GM23338 (cell line): ENCODE measurements at regions not wholly inside any gene's neighbourhood (a gene's known extent, or its start where the extent isn't known, plus 50 kb on each side); places are given as distances from the start of the nearest gene placed in this dataset.

Experiments
- ATAC-seq: fragments of 200-7000 bp; cut with Tn5 transposase; 3 replicates; pipeline ENCODE4 v1.9.1; 2020
- DNase-seq: peaks from one replicate; pipeline ENCODE4 v3.0.0-alpha.2; 2015; ENCODE audit warnings: low spot score
- H2AFZ ChIP-seq: fragments of 200-600 bp; sonication (generic); 2 replicates; pipeline ENCODE4 v1.8.0; 2016; ENCODE audit warnings: antibody characterized with exemption, mild to moderate bottlenecking, moderate library complexity
- H3F3A ChIP-seq: fragments of 200-600 bp; sonication (generic); replicated peaks from 2 replicates; pipeline ENCODE4 v1.8.0; 2017; ENCODE audit warnings: antibody characterized with exemption, mixed run types, low read depth
- H3K27ac ChIP-seq: fragments of 200-600 bp; sonication (generic); 2 replicates; pipeline ENCODE4 v1.6.1; 2016; ENCODE audit warnings: low read depth
- H3K27me3 ChIP-seq: fragments of 200-600 bp; sonication (generic); 2 replicates; pipeline ENCODE4 v1.8.0; 2016; ENCODE audit warnings: mild to moderate bottlenecking, mixed run types, moderate library complexity; ENCODE audit not compliant: insufficient read depth
- H3K36me3 ChIP-seq: fragments of 200-600 bp; sonication (generic); 2 replicates; pipeline ENCODE4 v1.8.0; 2016; ENCODE audit warnings: mild to moderate bottlenecking; ENCODE audit not compliant: insufficient read depth
- H3K4me1 ChIP-seq: fragments of 200-600 bp; sonication (generic); 2 replicates; pipeline ENCODE4 v1.8.0; 2016; ENCODE audit warnings: mild to moderate bottlenecking, moderate library complexity; ENCODE audit not compliant: insufficient read depth
- H3K4me2 ChIP-seq: fragments of 200-600 bp; sonication (generic); 2 replicates; pipeline ENCODE4 v1.7.1; 2017; ENCODE audit warnings: mixed run types
- H3K4me3 ChIP-seq: fragments of 200-600 bp; sonication (generic); 2 replicates; pipeline ENCODE4 v1.6.1; 2016; ENCODE audit warnings: mixed run types
- H3K79me2 ChIP-seq: fragments of 200-600 bp; sonication (generic); replicated peaks from 2 replicates; pipeline ENCODE4 v1.8.0; 2017; ENCODE audit warnings: mild to moderate bottlenecking; ENCODE audit not compliant: insufficient read depth
- H3K9me2 ChIP-seq: fragments of 200-600 bp; sonication (generic); 2 replicates; pipeline ENCODE4 v1.8.0; 2017; ENCODE audit not compliant: insufficient read depth
- H4K20me1 ChIP-seq: fragments of 200-600 bp; sonication (generic); replicated peaks from 2 replicates; pipeline ENCODE4 v1.8.0; 2017; ENCODE audit warnings: mild to moderate bottlenecking; ENCODE audit not compliant: insufficient read depth
- H3K27ac Mint-ChIP-seq: 2 replicates; pipeline ENCODE4 v1.8.0; 2020; ENCODE audit warnings: inconsistent platforms, mild to moderate bottlenecking, moderate library complexity, mixed read lengths
- H3K27me3 Mint-ChIP-seq: 3 replicates; pipeline ENCODE4 v1.8.0; 2022; ENCODE audit warnings: low read depth, mild to moderate bottlenecking, moderate library complexity, mixed read lengths, inconsistent platforms; ENCODE audit not compliant: insufficient read depth, poor library complexity
- H3K36me3 Mint-ChIP-seq: 3 replicates; pipeline ENCODE4 v1.8.0; 2021; ENCODE audit warnings: low read depth, mild to moderate bottlenecking, inconsistent platforms, moderate library complexity, mixed read lengths
- H3K4me1 Mint-ChIP-seq: 3 replicates; pipeline ENCODE4 v1.8.0; 2020; ENCODE audit warnings: mild to moderate bottlenecking, inconsistent platforms, mixed read lengths
- H3K4me3 Mint-ChIP-seq: 3 replicates; pipeline ENCODE4 v1.8.0; 2021; ENCODE audit warnings: moderate library complexity, mild to moderate bottlenecking, inconsistent platforms, mixed read lengths
- H3K9me3 Mint-ChIP-seq: 3 replicates; pipeline ENCODE4 v1.8.0; 2020; ENCODE audit warnings: moderate library complexity, mild to moderate bottlenecking, inconsistent platforms, mixed read lengths
- CREB1 ChIP-seq: fragments of 250-450 bp; sonication (Bioruptor Pico); IDR thresholded peaks from 2 replicates; pipeline ENCODE4 v1.5.0; 2020; ENCODE audit warnings: low read depth, mild to moderate bottlenecking, moderate library complexity
- CTCF ChIP-seq, 2 experiments: fragments of 200-600 bp in 1 of 2; sonication (generic) in 1 of 2; conservative IDR thresholded peaks; 2 replicates each; pipeline versions ENCODE4 v1.5.1 to v1.6.1; 2016 to 2017; ENCODE audit warnings: antibody characterized with exemption in 2 of 2, low read depth in 2 of 2, mild to moderate bottlenecking in 2 of 2, moderate library complexity in 1 of 2
- EZH2 ChIP-seq: fragments of 200-600 bp; sonication (generic); IDR thresholded peaks from one replicate; pipeline ENCODE4 v1.8.0; 2017; ENCODE audit warnings: antibody characterized with exemption, mild to moderate bottlenecking, low read depth; ENCODE audit not compliant: unreplicated experiment
- EZH2phosphoT487 ChIP-seq: fragments of 200-600 bp; sonication (generic); IDR thresholded peaks from one replicate; pipeline ENCODE4 v1.8.1; 2018; ENCODE audit warnings: antibody characterized with exemption; ENCODE audit not compliant: unreplicated experiment
- JUNB ChIP-seq: IDR thresholded peaks from one replicate; pipeline ENCODE4 v1.6.1; 2016; ENCODE audit warnings: antibody characterized with exemption; ENCODE audit not compliant: unreplicated experiment
- NANOG ChIP-seq: IDR thresholded peaks from 2 replicates; pipeline ENCODE4 v1.6.1; 2016; ENCODE audit warnings: antibody characterized with exemption, borderline replicate concordance
- POLR2AphosphoS5 ChIP-seq: IDR thresholded peaks from 2 replicates; pipeline ENCODE4 v1.6.1; 2016; ENCODE audit warnings: antibody characterized with exemption, low read depth
- REST ChIP-seq: IDR thresholded peaks from one replicate; pipeline ENCODE4 v1.6.1; 2018; ENCODE audit warnings: antibody characterized with exemption; ENCODE audit not compliant: unreplicated experiment
- STAT1 ChIP-seq: IDR thresholded peaks from one replicate; pipeline ENCODE4 v1.6.1; 2016; ENCODE audit warnings: antibody characterized with exemption; ENCODE audit not compliant: unreplicated experiment
- ZNF114 ChIP-seq: fragments of 250-450 bp; sonication (Bioruptor Pico); IDR thresholded peaks from 2 replicates; pipeline ENCODE4 v1.5.0; 2020; ENCODE audit warnings: mild to moderate bottlenecking, moderate library complexity
- ZNF331 ChIP-seq: fragments of 250-450 bp; sonication (Bioruptor Pico); IDR thresholded peaks from 2 replicates; pipeline ENCODE4 v1.5.0; 2020; ENCODE audit warnings: low read depth, mild to moderate bottlenecking, moderate library complexity
- TF ChIP-seq, protein P1 (sequence below): IDR thresholded peaks from 2 replicates; pipeline ENCODE4 v1.6.1; 2016; ENCODE audit warnings: antibody characterized with exemption
- TF ChIP-seq, protein P2 (sequence below): fragments of 250-450 bp; sonication (Bioruptor Pico); IDR thresholded peaks from 2 replicates; pipeline ENCODE4 v1.5.0; 2020; ENCODE audit warnings: mild to moderate bottlenecking, moderate library complexity

DNA sequence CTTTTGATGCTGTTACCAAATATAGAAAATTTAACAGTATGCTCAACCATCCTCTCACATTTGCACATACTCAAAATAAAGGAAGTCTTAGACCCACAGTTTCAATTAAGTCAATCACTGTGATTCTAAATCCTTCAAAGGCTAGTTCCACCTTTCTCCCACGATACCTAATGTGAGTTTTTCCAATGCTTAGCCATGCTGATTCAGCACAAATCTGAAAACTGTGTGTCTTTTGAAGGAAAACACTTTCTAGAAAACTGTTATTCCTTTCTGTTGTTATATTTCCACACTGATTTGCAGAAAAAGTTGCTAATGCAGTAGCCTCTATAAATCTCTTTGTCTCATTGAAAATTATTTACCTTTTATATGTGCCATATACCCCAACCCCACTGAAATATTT lies 645.7 kb downstream of the PRR16 start:
- H3K4me1 Mint-ChIP-seq, result no peaks in the 10 kb centered on the region
- H3K79me2 ChIP-seq, result no peaks in the 10 kb centered on the region
- H3F3A ChIP-seq, result no peaks in the 10 kb centered on the region
- H3K4me1 ChIP-seq, result peaks cover 4% of the 10 kb centered on the region
- no peaks in the 10 kb centered on the region for H3K27me3 ChIP-seq
- no peak overlapping the region for H3K27ac ChIP-seq
- no peaks in the 10 kb centered on the region for H4K20me1 ChIP-seq
- no peak overlapping the region for H3K27ac Mint-ChIP-seq
- TF ChIP-seq, protein P1, sequence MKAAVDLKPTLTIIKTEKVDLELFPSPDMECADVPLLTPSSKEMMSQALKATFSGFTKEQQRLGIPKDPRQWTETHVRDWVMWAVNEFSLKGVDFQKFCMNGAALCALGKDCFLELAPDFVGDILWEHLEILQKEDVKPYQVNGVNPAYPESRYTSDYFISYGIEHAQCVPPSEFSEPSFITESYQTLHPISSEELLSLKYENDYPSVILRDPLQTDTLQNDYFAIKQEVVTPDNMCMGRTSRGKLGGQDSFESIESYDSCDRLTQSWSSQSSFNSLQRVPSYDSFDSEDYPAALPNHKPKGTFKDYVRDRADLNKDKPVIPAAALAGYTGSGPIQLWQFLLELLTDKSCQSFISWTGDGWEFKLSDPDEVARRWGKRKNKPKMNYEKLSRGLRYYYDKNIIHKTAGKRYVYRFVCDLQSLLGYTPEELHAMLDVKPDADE, result no peak
- TF ChIP-seq CREB1 (CRISPR knock-in tag) (no peak), CTCF (conservative IDR thresholded peaks at IDR 0.05; ENCODE audit: low read depth in 2 of 2) (no peak), STAT1 (no peak), POLR2AphosphoS5 (no peak), EZH2 (no peak), EZH2phosphoT487 (no peak), REST (no peak), ZNF331 (CRISPR knock-in tag) (no peak), NANOG (no peak), ZNF114 (CRISPR knock-in tag) (no peak), JUNB (no peak)
- TF ChIP-seq, protein P2, sequence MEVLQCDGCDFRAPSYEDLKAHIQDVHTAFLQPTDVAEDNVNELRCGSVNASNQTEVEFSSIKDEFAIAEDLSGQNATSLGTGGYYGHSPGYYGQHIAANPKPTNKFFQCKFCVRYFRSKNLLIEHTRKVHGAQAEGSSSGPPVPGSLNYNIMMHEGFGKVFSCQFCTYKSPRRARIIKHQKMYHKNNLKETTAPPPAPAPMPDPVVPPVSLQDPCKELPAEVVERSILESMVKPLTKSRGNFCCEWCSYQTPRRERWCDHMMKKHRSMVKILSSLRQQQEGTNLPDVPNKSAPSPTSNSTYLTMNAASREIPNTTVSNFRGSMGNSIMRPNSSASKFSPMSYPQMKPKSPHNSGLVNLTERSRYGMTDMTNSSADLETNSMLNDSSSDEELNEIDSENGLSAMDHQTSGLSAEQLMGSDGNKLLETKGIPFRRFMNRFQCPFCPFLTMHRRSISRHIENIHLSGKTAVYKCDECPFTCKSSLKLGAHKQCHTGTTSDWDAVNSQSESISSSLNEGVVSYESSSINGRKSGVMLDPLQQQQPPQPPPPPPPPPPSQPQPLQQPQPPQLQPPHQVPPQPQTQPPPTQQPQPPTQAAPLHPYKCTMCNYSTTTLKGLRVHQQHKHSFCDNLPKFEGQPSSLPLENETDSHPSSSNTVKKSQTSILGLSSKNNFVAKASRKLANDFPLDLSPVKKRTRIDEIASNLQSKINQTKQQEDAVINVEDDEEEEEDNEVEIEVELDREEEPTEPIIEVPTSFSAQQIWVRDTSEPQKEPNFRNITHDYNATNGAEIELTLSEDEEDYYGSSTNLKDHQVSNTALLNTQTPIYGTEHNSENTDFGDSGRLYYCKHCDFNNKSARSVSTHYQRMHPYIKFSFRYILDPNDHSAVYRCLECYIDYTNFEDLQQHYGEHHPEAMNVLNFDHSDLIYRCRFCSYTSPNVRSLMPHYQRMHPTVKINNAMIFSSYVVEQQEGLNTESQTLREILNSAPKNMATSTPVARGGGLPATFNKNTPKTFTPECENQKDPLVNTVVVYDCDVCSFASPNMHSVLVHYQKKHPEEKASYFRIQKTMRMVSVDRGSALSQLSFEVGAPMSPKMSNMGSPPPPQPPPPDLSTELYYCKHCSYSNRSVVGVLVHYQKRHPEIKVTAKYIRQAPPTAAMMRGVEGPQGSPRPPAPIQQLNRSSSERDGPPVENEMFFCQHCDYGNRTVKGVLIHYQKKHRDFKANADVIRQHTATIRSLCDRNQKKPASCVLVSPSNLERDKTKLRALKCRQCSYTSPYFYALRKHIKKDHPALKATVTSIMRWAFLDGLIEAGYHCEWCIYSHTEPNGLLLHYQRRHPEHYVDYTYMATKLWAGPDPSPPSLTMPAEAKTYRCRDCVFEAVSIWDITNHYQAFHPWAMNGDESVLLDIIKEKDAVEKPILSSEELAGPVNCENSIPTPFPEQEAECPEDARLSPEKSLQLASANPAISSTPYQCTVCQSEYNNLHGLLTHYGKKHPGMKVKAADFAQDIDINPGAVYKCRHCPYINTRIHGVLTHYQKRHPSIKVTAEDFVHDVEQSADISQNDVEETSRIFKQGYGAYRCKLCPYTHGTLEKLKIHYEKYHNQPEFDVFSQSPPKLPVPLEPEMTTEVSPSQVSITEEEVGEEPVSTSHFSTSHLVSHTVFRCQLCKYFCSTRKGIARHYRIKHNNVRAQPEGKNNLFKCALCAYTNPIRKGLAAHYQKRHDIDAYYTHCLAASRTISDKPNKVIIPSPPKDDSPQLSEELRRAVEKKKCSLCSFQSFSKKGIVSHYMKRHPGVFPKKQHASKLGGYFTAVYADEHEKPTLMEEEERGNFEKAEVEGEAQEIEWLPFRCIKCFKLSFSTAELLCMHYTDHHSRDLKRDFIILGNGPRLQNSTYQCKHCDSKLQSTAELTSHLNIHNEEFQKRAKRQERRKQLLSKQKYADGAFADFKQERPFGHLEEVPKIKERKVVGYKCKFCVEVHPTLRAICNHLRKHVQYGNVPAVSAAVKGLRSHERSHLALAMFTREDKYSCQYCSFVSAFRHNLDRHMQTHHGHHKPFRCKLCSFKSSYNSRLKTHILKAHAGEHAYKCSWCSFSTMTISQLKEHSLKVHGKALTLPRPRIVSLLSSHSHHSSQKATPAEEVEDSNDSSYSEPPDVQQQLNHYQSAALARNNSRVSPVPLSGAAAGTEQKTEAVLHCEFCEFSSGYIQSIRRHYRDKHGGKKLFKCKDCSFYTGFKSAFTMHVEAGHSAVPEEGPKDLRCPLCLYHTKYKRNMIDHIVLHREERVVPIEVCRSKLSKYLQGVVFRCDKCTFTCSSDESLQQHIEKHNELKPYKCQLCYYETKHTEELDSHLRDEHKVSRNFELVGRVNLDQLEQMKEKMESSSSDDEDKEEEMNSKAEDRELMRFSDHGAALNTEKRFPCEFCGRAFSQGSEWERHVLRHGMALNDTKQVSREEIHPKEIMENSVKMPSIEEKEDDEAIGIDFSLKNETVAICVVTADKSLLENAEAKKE (CRISPR knock-in tag), result no peak
- peaks cover 2% of the 10 kb centered on the region for H3K27me3 Mint-ChIP-seq
- H2AFZ ChIP-seq, result 0 out of 2 replicates have a peak overlapping the region, but pooled peaks have one; percentile 50
- H3K36me3 Mint-ChIP-seq, result no peaks in the 10 kb centered on the region; the same call in 2 of the 3 replicates
- no peaks in the 10 kb centered on the region for H3K36me3 ChIP-seq
- no peak overlapping the region for H3K4me3 ChIP-seq
- no peaks in the 10 kb centered on the region for H3K9me2 ChIP-seq
- no peak overlapping the region for H3K4me2 ChIP-seq
- DNase-seq (no peak), ATAC-seq (no peak)
- 0 out of 3 replicates have a peak, but pooled peaks cover 2% of the 10 kb centered on the region for H3K9me3 Mint-ChIP-seq
- H3K4me3 Mint-ChIP-seq, result no peak overlapping the region
